GM12872 (cell line): ENCODE measurements at regions not wholly inside any gene's neighbourhood (a gene's known extent, or its start where the extent isn't known, plus 50 kb on each side); places are given as distances from the start of the nearest gene placed in this dataset.

ENCODE experiments used
- TF ChIP-seq, protein P1 (sequence below): IDR thresholded peaks from 3 replicates; pipeline ENCODE4 v1.5.1; 2011; ENCODE audit warnings: low read depth, mild to moderate bottlenecking, low read length, moderate library complexity; ENCODE audit not compliant: insufficient read depth

DNA sequence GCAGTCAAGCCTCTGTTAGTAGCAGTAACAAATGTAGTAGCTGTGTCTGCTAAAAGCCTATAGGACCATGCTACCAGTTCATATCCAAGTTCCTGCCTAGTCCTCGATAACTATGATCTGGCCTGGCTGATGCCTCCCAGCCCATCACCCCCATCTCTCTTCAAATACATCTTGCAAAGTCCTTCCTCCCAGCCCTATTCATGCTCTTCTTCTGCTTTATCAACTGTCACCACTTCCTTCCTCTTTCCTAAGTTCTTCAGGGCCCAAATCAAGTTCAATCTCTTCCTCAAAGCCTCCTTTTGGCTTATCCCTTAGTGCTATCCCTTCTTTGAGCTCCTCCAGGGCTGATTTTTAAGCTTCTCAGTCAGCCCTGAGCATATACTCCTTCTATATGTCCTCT, 150.9 kb upstream of the THY1 start:
- TF ChIP-seq, protein P1, sequence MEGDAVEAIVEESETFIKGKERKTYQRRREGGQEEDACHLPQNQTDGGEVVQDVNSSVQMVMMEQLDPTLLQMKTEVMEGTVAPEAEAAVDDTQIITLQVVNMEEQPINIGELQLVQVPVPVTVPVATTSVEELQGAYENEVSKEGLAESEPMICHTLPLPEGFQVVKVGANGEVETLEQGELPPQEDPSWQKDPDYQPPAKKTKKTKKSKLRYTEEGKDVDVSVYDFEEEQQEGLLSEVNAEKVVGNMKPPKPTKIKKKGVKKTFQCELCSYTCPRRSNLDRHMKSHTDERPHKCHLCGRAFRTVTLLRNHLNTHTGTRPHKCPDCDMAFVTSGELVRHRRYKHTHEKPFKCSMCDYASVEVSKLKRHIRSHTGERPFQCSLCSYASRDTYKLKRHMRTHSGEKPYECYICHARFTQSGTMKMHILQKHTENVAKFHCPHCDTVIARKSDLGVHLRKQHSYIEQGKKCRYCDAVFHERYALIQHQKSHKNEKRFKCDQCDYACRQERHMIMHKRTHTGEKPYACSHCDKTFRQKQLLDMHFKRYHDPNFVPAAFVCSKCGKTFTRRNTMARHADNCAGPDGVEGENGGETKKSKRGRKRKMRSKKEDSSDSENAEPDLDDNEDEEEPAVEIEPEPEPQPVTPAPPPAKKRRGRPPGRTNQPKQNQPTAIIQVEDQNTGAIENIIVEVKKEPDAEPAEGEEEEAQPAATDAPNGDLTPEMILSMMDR = no peak

DNA sequence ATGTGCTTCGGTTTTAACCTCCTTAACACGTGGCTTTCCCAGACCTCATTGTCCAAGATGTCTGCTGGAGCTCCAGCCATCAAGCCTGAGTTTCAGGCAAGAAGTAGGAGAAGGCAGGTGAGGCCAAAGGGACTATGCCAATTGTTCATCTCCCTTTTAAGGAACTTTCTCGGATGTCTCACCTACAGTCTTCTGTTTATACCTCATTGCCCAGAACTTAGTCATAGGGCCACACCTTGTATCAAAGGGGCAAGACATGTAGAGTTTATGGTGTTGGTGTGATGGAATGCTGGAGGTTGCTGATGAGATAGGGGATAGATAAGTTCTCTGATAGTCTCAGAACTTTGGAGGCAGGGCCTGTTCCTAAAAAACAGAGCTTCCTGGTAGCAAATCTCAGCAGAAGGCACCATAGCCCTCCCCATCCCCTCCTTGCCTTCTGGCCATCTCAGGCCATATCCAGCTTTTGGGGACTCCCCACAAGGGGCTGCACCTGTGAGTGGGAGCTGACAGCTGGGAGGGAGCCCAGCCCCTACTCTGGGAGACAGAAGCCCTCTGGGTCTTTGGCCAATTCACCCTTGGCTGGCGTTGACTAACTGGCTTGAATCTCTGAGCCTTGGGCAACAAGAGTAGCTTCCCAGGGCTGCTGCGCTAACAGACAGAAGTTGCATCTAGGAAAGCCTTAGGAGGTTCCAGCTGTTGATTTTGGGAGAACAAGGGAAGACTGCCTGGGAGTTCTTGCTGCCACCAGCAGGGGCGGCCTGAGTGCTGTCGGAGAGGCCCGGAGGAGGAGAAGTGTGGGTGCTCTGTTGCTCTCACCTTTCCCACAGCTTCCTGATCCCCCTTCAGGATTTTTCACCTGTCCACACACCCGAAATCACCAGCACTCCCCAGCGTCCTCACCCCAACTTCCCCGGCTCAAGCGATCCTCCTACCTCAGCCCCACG, 149.8 kb upstream of the THY1 start:
- TF ChIP-seq, protein P1 = no peak; the same call in 2 of the 3 replicates

DNA sequence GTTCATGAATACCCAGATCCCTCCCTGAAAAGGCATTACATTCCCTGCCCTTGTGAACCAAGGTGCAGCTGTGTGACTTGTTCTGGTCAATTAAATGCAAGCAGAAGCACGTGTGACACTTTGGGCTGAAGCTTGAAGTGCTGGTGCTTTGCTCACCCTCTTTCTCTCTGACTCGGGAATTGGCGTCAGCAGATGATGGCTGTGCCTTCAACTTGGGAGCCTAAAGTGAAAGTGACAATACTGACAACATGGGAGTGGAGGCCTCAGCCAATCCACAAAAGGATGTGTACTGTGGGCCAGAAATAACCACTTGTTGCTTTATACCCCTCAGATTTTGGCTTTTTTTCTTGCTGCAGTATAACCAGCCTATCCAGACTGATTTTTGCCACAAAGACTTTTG, 148.3 kb upstream of the THY1 start:
- TF ChIP-seq, protein P1 = no peak

DNA sequence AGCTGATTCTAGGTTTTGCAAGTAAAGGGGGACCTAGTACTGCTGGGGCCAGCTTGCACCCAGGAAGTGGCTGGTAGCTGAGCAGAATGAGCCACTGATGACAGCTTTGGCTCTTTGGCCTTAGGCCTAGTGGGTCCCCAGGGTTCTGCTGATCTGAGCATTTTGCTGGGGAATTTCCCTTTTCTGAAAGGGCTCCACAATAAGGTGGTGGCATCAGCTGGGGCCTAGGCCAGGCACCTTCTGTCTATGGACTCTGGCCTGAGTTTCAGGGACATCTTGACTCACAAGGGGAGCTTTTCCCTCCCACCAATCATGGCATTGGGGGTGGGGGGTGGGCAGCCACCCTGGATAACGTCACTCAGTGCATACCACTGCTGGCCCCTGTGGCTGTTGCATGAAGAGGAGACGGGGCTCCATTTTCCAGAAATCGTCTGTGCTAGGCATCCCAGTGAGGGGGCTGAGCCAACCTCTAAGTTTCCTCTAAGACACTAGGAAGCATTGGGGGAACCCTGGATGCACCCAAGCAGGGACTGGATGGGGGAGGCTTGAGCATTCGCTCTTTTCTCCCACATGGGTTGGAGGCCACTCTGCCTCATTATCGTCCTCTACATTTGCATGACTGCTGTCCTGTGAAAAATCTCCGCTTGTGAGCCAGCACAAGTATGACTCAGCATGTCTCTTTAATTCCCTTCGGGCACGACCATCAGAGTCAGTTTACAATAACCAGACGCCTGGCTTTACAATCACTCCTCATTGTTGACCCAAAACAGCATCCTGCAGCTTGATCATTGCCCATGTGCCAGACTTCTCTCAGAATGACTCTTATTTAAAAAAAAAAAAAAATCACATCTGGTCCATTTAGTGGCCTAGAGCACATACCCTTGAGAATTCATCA, 145.0 kb upstream of the THY1 start:
- TF ChIP-seq, protein P1 = no peak

DNA sequence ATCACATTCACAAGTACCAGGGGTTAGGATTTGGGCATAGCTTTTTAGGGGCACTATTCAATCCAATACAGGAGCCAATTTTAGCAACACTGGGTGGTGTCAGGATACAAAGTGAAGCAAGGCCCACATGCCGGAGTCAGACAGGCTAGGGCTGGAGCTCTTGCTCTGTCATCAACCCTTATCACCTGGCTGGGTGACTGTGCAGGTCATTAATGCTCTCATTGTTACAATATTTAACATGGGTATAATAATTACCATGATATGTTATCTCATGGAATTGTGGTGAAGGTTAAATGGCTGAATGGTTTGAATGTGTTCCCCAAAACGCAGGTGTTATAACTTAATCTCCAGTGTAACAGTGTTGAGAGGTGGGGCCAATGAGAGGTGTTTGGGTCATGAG, 143.3 kb upstream of the THY1 start:
- TF ChIP-seq, protein P1 = no peak

DNA sequence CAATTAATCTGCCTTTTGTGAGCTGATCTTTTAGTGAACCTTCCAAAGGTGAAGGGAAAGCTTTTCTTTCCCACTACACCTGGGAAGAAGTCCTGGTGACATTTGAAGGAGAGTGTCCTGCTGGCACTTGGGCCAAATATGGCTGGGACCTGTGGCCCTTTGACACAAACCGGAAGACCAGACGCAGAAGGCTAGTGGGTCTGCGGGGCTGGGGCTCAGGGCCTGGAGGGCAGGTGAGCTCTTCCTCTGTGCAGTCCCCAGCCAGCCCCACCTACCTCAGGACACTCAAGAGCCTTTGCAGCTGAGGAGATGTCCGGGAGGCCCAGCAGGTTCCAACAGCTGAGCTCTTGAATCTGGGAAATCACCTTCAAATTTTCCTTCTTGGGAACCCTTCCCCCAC, 138.0 kb upstream of the THY1 start:
- TF ChIP-seq, protein P1 = no peak

DNA sequence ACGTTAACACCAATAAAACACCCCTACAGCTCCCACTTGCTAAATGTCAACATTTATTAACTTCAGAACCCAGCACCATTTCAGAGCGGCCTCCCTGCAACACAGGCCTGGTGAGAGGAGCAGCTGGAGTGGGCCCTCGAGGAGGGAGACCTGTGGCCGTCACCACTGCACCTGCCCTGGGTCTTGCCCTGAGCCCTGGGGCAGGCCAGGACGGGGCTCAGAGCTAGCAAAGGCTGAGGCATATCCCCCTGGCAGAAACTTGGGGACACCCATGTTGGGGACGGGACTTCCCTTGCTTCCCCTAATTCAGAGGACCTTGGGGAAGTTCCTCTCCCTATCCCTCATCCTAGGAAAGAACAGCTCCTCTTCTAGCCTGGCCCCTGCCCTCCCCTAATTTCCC, 137.3 kb upstream of the THY1 start:
- TF ChIP-seq, protein P1 = no peak
